ENCODE measurements at regions not wholly inside any gene's neighbourhood (a gene's known extent, or its start where the extent isn't known, plus 50 kb on each side); places are given as distances from the start of the nearest gene placed in this dataset.

GRCh38 chr7:17699696-17700095 lies 240.6 kb downstream of the SNX13 start:
- DNase-seq = no peak

GRCh38 chr7:17700138-17700537 lies 240.2 kb downstream of the SNX13 start:
- no peak for DNase-seq

- no peak for DNase-seq
Observed at GRCh38 chr7:17706275-17706674, 234.0 kb downstream of the SNX13 start.

- DNase-seq = peak; percentile 15
Observed at GRCh38 chr7:17706734-17707133, 233.6 kb downstream of the SNX13 start.

GRCh38 chr7:17709127-17709526 lies 231.2 kb downstream of the SNX13 start:
- no peak for DNase-seq

GRCh38 chr7:17709599-17709998 lies 230.7 kb downstream of the SNX13 start:
- no peak for DNase-seq

- DNase-seq = no peak
Observed at GRCh38 chr7:17710312-17710711, 230.0 kb downstream of the SNX13 start.

GRCh38 chr7:17713584-17713983 lies 226.7 kb downstream of the SNX13 start:
- DNase-seq = no peak

GRCh38 chr7:17716816-17717215 lies 223.5 kb downstream of the SNX13 start:
- no peak for DNase-seq

- no peak for DNase-seq
Observed at GRCh38 chr7:17719998-17720397, 220.3 kb downstream of the SNX13 start.

- DNase-seq = no peak
Observed at GRCh38 chr7:17721736-17722285, 218.5 kb downstream of the SNX13 start.

- no peak for DNase-seq
Observed at GRCh38 chr7:17722798-17723197, 217.5 kb downstream of the SNX13 start.

GRCh38 chr7:17725821-17726220 lies 214.5 kb downstream of the SNX13 start:
- no peak for DNase-seq

GRCh38 chr7:17732083-17732482 lies 208.2 kb downstream of the SNX13 start:
- no peak for DNase-seq
